ENCODE measurements at regions not wholly inside any gene's neighbourhood (a gene's known extent, or its start where the extent isn't known, plus 50 kb on each side); places are given as distances from the start of the nearest gene placed in this dataset.

GRCh38 chr5:34597034-34598027 is 58.8 kb upstream of the RAI14 start:
- no peaks in the 10 kb centered on the region for H3K9me2 ChIP-seq (ENCODE audit: insufficient read depth, low read length)
- H3K4me3 ChIP-seq (ENCODE audit: low read length): no peak overlapping the region
- no peaks in the 10 kb centered on the region for H3F3A ChIP-seq (ENCODE audit: insufficient read depth, low read length, poor library complexity, severe bottlenecking)
- no peak overlapping the region for H3K9ac ChIP-seq (ENCODE audit: low read length)
- H3K4me2 ChIP-seq (ENCODE audit: low read length): peak overlapping the region; percentile 17
- H3K9me3 ChIP-seq (ENCODE audit: low read length): no peaks in the 10 kb centered on the region
- TF ChIP-seq EP300 (conservative IDR thresholded peaks at IDR 0.05; ENCODE audit: poor library complexity, severe bottlenecking) (peak; percentile 39), SMC3 (conservative IDR thresholded peaks at IDR 0.05; ENCODE audit: poor library complexity) (no peak), MXI1 (conservative IDR thresholded peaks at IDR 0.05; ENCODE audit: poor library complexity, severe bottlenecking) (no peak), POLR2AphosphoS5 (IDR thresholded peaks at IDR 0.05) (peak; percentile 4)
- no peaks in the 10 kb centered on the region for H3K36me3 ChIP-seq (ENCODE audit: insufficient read depth, low read length)
- H4K20me1 ChIP-seq (ENCODE audit: insufficient read depth): no peaks in the 10 kb centered on the region
- no peaks in the 10 kb centered on the region for H3K79me2 ChIP-seq (replicated peaks; ENCODE audit: insufficient read depth, low read length)
- H2AFZ ChIP-seq (ENCODE audit: low read depth, low read length): no peak overlapping the region
- H3K27me3 ChIP-seq (ENCODE audit: insufficient read depth, low read depth, low read length): no peaks in the 10 kb centered on the region
- H3K27ac ChIP-seq (ENCODE audit: low read length): no peak overlapping the region

- no peak overlapping the region for H2AFZ ChIP-seq (ENCODE audit: low read depth, low read length)
- no peaks in the 10 kb centered on the region for H3K79me2 ChIP-seq (replicated peaks; ENCODE audit: insufficient read depth, low read length)
- H3F3A ChIP-seq (ENCODE audit: insufficient read depth, low read length, poor library complexity, severe bottlenecking): no peaks in the 10 kb centered on the region
- no peaks in the 10 kb centered on the region for H3K9me3 ChIP-seq (ENCODE audit: low read length)
- H3K27ac ChIP-seq (ENCODE audit: low read length): no peak overlapping the region
- no peaks in the 10 kb centered on the region for H3K9me2 ChIP-seq (ENCODE audit: insufficient read depth, low read length)
- no peaks in the 10 kb centered on the region for H3K36me3 ChIP-seq (ENCODE audit: insufficient read depth, low read length)
- H4K20me1 ChIP-seq (ENCODE audit: insufficient read depth): no peaks in the 10 kb centered on the region
- TF ChIP-seq RAD21 (conservative IDR thresholded peaks at IDR 0.05): no peak
- no peak for TF ChIP-seq CTCF (IDR thresholded peaks at IDR 0.05; ENCODE audit: poor library complexity, severe bottlenecking)
- no peak for TF ChIP-seq EZH2 (IDR thresholded peaks at IDR 0.05; ENCODE audit: borderline replicate concordance, insufficient read depth, low read length, poor library complexity, severe bottlenecking)
- no peak for TF ChIP-seq SMC3 (conservative IDR thresholded peaks at IDR 0.05; ENCODE audit: poor library complexity)
- no peak for TF ChIP-seq REST (IDR thresholded peaks at IDR 0.05; ENCODE audit: borderline replicate concordance)
- no peak overlapping the region for H3K4me2 ChIP-seq (ENCODE audit: low read length)
- no peaks in the 10 kb centered on the region for H3K27me3 ChIP-seq (ENCODE audit: insufficient read depth, low read depth, low read length)
- no peak overlapping the region for H3K4me3 ChIP-seq (ENCODE audit: low read length)
- no peak overlapping the region for H3K9ac ChIP-seq (ENCODE audit: low read length)
Observed at GRCh38 chr5:34598177-34598794, 57.8 kb upstream of the RAI14 start.

Measured in neural cell (in vitro differentiated cells).